IMR-90 (cell line): ENCODE measurements at regions not wholly inside any gene's neighbourhood (a gene's known extent, or its start where the extent isn't known, plus 50 kb on each side); places are given as distances from the start of the nearest gene placed in this dataset.

ENCODE experiments used
- CEBPB ChIP-seq: IDR thresholded peaks from 2 replicates; pipeline ENCODE4 v1.6.1; 2012; ENCODE audit warnings: low read depth, low read length, improper control_type of control experiment
- CHD1 ChIP-seq: IDR thresholded peaks from 2 replicates; pipeline ENCODE4 v1.6.1; 2012; ENCODE audit warnings: low read depth, low read length, improper control_type of control experiment
- CTCF ChIP-seq: conservative IDR thresholded peaks from 2 replicates; pipeline ENCODE4 v1.5.1; 2012; ENCODE audit warnings: mild to moderate bottlenecking, low read depth, low read length, improper control_type of control experiment
- ELK1 ChIP-seq: fragments of 150-350 bp; IDR thresholded peaks from 2 replicates; pipeline ENCODE4 v1.6.1; 2016; ENCODE audit warnings: low read depth, mild to moderate bottlenecking, low read length, moderate library complexity, borderline replicate concordance
- MAZ ChIP-seq: IDR thresholded peaks from 2 replicates; pipeline ENCODE4 v1.6.1; 2012; ENCODE audit warnings: low read depth, mild to moderate bottlenecking, low read length, improper control_type of control experiment, moderate library complexity, borderline replicate concordance
- POLR2A ChIP-seq: IDR thresholded peaks from 2 replicates; pipeline ENCODE4 v1.6.1; 2012; ENCODE audit warnings: mild to moderate bottlenecking, low read depth, low read length
- RCOR1 ChIP-seq: IDR thresholded peaks from 2 replicates; pipeline ENCODE4 v1.6.1; 2012; ENCODE audit warnings: mild to moderate bottlenecking, low read length, improper control_type of control experiment; ENCODE audit not compliant: insufficient replicate concordance
- SMC3 ChIP-seq: fragments of 150-350 bp; IDR thresholded peaks from 2 replicates; pipeline ENCODE4 v1.6.1; 2016; ENCODE audit warnings: low read depth, mild to moderate bottlenecking, antibody characterized with exemption, low read length, moderate library complexity

GRCh38 chr10:121091961-121092719, 241.0 kb downstream of the WDR11 start:
- no peak for TF ChIP-seq MAZ
- TF ChIP-seq POLR2A, result no peak
- TF ChIP-seq CTCF, result no peak
- TF ChIP-seq CEBPB, result no peak
- TF ChIP-seq RCOR1, result no peak
- no peak for TF ChIP-seq ELK1
- no peak for TF ChIP-seq SMC3
- TF ChIP-seq CHD1, result no peak
